ENCODE measurements at regions not wholly inside any gene's neighbourhood (a gene's known extent, or its start where the extent isn't known, plus 50 kb on each side); places are given as distances from the start of the nearest gene placed in this dataset.

GRCh38 chr3:22617372-22617771 lies 585.8 kb upstream of the UBE2E2 start:
- Histone ChIP-seq H3K27ac (ENCODE audit: low read depth, low read length) (no peak overlapping the region), H3K9me2 (replicated peaks; ENCODE audit: insufficient read depth, low read length) (no peaks in the 10 kb centered on the region), H3K4me3 (ENCODE audit: insufficient read depth, low read length, poor library complexity, severe bottlenecking) (no peak overlapping the region), H3K9me3 (ENCODE audit: insufficient read depth, low read length) (no peaks in the 10 kb centered on the region), H3K79me2 (ENCODE audit: insufficient read depth, low read length) (no peaks in the 10 kb centered on the region), H2AFZ (ENCODE audit: low read depth, low read length, severe bottlenecking) (no peak overlapping the region), H3F3A (ENCODE audit: insufficient read depth) (no peaks in the 10 kb centered on the region), H4K20me1 (ENCODE audit: low read depth, low read length) (no peaks in the 10 kb centered on the region), H3K4me2 (ENCODE audit: low read depth, low read length, poor library complexity, severe bottlenecking) (no peak overlapping the region), H3K27me3 (ENCODE audit: low read length) (no peaks in the 10 kb centered on the region), H3K9ac (ENCODE audit: low read length) (no peak overlapping the region), H3K36me3 (ENCODE audit: low read length) (no peaks in the 10 kb centered on the region)
- TF ChIP-seq, protein P1, sequence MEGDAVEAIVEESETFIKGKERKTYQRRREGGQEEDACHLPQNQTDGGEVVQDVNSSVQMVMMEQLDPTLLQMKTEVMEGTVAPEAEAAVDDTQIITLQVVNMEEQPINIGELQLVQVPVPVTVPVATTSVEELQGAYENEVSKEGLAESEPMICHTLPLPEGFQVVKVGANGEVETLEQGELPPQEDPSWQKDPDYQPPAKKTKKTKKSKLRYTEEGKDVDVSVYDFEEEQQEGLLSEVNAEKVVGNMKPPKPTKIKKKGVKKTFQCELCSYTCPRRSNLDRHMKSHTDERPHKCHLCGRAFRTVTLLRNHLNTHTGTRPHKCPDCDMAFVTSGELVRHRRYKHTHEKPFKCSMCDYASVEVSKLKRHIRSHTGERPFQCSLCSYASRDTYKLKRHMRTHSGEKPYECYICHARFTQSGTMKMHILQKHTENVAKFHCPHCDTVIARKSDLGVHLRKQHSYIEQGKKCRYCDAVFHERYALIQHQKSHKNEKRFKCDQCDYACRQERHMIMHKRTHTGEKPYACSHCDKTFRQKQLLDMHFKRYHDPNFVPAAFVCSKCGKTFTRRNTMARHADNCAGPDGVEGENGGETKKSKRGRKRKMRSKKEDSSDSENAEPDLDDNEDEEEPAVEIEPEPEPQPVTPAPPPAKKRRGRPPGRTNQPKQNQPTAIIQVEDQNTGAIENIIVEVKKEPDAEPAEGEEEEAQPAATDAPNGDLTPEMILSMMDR (IDR thresholded peaks at IDR 0.05; ENCODE audit: insufficient read depth, low read length, poor library complexity, severe bottlenecking): no peak
- no peak for TF ChIP-seq EZH2phosphoT487 (conservative IDR thresholded peaks at IDR 0.05; ENCODE audit: low read length)

GRCh38 chr3:22620498-22620897 lies 582.6 kb upstream of the UBE2E2 start:
- Histone ChIP-seq H2AFZ (ENCODE audit: low read depth, low read length, severe bottlenecking) (no peak overlapping the region), H3K9me2 (replicated peaks; ENCODE audit: insufficient read depth, low read length) (no peaks in the 10 kb centered on the region), H3K4me3 (ENCODE audit: insufficient read depth, low read length, poor library complexity, severe bottlenecking) (no peak overlapping the region), H3K27ac (ENCODE audit: low read depth, low read length) (no peak overlapping the region), H3K9ac (ENCODE audit: low read length) (no peak overlapping the region), H3K27me3 (ENCODE audit: low read length) (no peaks in the 10 kb centered on the region), H4K20me1 (ENCODE audit: low read depth, low read length) (no peaks in the 10 kb centered on the region), H3K36me3 (ENCODE audit: low read length) (no peaks in the 10 kb centered on the region), H3F3A (ENCODE audit: insufficient read depth) (no peaks in the 10 kb centered on the region), H3K9me3 (ENCODE audit: insufficient read depth, low read length) (no peaks in the 10 kb centered on the region), H3K4me2 (ENCODE audit: low read depth, low read length, poor library complexity, severe bottlenecking) (no peak overlapping the region), H3K79me2 (ENCODE audit: insufficient read depth, low read length) (no peaks in the 10 kb centered on the region)
- TF ChIP-seq, protein P1 (IDR thresholded peaks at IDR 0.05; ENCODE audit: insufficient read depth, low read length, poor library complexity, severe bottlenecking): no peak

DNA sequence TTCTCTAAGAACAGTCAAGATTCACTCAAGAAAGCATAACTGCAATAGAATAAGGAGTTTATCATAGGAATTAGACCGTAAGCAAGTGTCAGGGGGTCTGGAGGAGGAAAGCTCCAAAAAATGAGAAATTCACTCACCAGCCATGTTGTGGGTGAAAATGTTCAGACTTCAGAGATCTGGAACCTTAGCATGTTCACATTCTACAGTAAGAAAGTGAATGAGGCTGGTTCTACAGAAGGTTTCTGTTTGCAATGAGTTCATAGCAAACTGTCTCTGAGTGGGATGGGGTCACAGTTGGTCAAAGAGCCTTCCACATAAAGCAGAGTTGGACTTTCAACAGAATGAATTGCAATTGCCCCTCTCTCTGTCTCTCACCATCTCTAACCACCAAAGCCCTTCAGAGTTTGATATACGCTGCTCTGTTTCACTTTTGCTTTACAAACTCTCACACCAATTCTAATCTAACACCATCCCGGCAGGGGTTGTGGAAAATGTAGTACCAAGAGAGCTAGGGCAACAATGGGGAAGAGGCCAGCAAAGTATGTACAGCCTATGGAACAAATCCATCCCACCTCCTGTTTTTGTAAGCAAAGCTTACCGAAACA lies 581.8 kb upstream of the UBE2E2 start:
- Histone ChIP-seq H3K79me2 (ENCODE audit: insufficient read depth, low read length) (no peaks in the 10 kb centered on the region), H4K20me1 (ENCODE audit: low read depth, low read length) (no peaks in the 10 kb centered on the region), H3K9me2 (replicated peaks; ENCODE audit: insufficient read depth, low read length) (no peaks in the 10 kb centered on the region), H3K27ac (ENCODE audit: low read depth, low read length) (no peak overlapping the region), H3K9me3 (ENCODE audit: insufficient read depth, low read length) (no peaks in the 10 kb centered on the region), H3K9ac (ENCODE audit: low read length) (no peak overlapping the region), H2AFZ (ENCODE audit: low read depth, low read length, severe bottlenecking) (no peak overlapping the region), H3K4me2 (ENCODE audit: low read depth, low read length, poor library complexity, severe bottlenecking) (no peak overlapping the region), H3F3A (ENCODE audit: insufficient read depth) (no peaks in the 10 kb centered on the region), H3K36me3 (ENCODE audit: low read length) (no peaks in the 10 kb centered on the region), H3K27me3 (ENCODE audit: low read length) (no peaks in the 10 kb centered on the region), H3K4me3 (ENCODE audit: insufficient read depth, low read length, poor library complexity, severe bottlenecking) (no peak overlapping the region)
- TF ChIP-seq EZH2phosphoT487 (conservative IDR thresholded peaks at IDR 0.05; ENCODE audit: low read length): no peak
- TF ChIP-seq, protein P1 (IDR thresholded peaks at IDR 0.05; ENCODE audit: insufficient read depth, low read length, poor library complexity, severe bottlenecking): no peak
